HepG2 (cell line): ENCODE measurements at regions not wholly inside any gene's neighbourhood (a gene's known extent, or its start where the extent isn't known, plus 50 kb on each side); places are given as distances from the start of the nearest gene placed in this dataset.

Source experiments
- PHB2 ChIP-seq: fragments of 450-650 bp; IDR thresholded peaks from 2 replicates; pipeline ENCODE4 v1.6.1; 2018; ENCODE audit not compliant: partially characterized antibody
- POLR2AphosphoS2 ChIP-seq: IDR thresholded peaks from 2 replicates; pipeline ENCODE4 v1.6.1; 2011; ENCODE audit warnings: low read depth, low read length, improper control_type of control experiment
- YY1 ChIP-seq: IDR thresholded peaks from 2 replicates; pipeline ENCODE4 v1.6.1; 2011; ENCODE audit warnings: low read length, low read depth, moderate library complexity, mild to moderate bottlenecking; ENCODE audit not compliant: insufficient read depth, insufficient replicate concordance
- TF ChIP-seq, protein P1 (sequence below): sonication (generic); formaldehyde crosslinking; IDR thresholded peaks from 2 replicates; pipeline ENCODE4 v1.5.0; 2020; ENCODE audit warnings: mild to moderate bottlenecking, missing genetic modification reagents, moderate library complexity
- TF ChIP-seq, protein P2 (sequence below), 2 experiments: sonication (generic) in 1 of 2; formaldehyde crosslinking in 1 of 2; IDR thresholded peaks; 2 replicates each; pipeline versions ENCODE4 v1.5.1 to v1.6.1; 2011 to 2020; ENCODE audit warnings: borderline replicate concordance in 1 of 2, low read depth in 1 of 2, low read length in 1 of 2, mild to moderate bottlenecking in 1 of 2, missing genetic modification reagents in 1 of 2, moderate library complexity in 1 of 2

DNA sequence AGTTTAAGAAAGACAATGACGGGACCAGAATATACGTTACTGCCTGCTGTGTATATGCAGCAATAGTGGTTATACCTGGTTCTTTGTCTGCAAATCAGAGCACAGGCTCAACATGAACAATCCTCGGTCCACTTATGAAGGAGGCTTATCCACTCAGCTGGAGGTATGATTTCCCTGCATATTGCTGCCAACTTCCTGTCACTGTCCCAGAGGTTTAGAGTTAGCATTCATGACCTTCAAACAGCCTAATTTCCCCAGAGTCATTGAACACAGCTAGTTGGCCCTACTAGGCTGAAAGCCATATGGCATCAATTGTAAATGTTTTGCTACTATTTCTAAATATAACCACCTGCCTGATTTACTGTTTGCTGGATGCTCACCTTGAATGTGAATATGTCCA, 224.9 kb upstream of the ZNF717 start:
- TF ChIP-seq, protein P1, sequence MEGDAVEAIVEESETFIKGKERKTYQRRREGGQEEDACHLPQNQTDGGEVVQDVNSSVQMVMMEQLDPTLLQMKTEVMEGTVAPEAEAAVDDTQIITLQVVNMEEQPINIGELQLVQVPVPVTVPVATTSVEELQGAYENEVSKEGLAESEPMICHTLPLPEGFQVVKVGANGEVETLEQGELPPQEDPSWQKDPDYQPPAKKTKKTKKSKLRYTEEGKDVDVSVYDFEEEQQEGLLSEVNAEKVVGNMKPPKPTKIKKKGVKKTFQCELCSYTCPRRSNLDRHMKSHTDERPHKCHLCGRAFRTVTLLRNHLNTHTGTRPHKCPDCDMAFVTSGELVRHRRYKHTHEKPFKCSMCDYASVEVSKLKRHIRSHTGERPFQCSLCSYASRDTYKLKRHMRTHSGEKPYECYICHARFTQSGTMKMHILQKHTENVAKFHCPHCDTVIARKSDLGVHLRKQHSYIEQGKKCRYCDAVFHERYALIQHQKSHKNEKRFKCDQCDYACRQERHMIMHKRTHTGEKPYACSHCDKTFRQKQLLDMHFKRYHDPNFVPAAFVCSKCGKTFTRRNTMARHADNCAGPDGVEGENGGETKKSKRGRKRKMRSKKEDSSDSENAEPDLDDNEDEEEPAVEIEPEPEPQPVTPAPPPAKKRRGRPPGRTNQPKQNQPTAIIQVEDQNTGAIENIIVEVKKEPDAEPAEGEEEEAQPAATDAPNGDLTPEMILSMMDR, result no peak
- no peak for TF ChIP-seq PHB2
- TF ChIP-seq YY1, result no peak
- TF ChIP-seq, protein P2, sequence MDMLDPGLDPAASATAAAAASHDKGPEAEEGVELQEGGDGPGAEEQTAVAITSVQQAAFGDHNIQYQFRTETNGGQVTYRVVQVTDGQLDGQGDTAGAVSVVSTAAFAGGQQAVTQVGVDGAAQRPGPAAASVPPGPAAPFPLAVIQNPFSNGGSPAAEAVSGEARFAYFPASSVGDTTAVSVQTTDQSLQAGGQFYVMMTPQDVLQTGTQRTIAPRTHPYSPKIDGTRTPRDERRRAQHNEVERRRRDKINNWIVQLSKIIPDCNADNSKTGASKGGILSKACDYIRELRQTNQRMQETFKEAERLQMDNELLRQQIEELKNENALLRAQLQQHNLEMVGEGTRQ (IDR thresholded peaks at IDR 0.05; ENCODE audit: low read depth, low read length), result no peak
- TF ChIP-seq, protein P2 (CRISPR knock-in tag; IDR thresholded peaks at IDR 0.05; ENCODE audit: borderline replicate concordance), result no peak
- TF ChIP-seq POLR2AphosphoS2, result no peak
